ENCODE measurements at regions not wholly inside any gene's neighbourhood (a gene's known extent, or its start where the extent isn't known, plus 50 kb on each side); places are given as distances from the start of the nearest gene placed in this dataset.

GRCh38 chr18:46397174-46397573 is 259.8 kb downstream of the LOXHD1 start:
- no peak overlapping the region for H3K4me3 ChIP-seq (replicated peaks; ENCODE audit: low read depth, low read length)
- no peak for TF ChIP-seq CTCF (IDR thresholded peaks at IDR 0.05; ENCODE audit: low read depth, low read length, missing control alignments)
- DNase-seq (ENCODE audit: extremely low read depth, low read depth), result no peak

GRCh38 chr18:46398005-46398404 is 259.0 kb downstream of the LOXHD1 start:
- H3K4me3 ChIP-seq (replicated peaks; ENCODE audit: low read depth, low read length), result no peak overlapping the region
- no peak for TF ChIP-seq CTCF (IDR thresholded peaks at IDR 0.05; ENCODE audit: low read depth, low read length, missing control alignments)
- DNase-seq (ENCODE audit: extremely low read depth, low read depth), result no peak

DNA sequence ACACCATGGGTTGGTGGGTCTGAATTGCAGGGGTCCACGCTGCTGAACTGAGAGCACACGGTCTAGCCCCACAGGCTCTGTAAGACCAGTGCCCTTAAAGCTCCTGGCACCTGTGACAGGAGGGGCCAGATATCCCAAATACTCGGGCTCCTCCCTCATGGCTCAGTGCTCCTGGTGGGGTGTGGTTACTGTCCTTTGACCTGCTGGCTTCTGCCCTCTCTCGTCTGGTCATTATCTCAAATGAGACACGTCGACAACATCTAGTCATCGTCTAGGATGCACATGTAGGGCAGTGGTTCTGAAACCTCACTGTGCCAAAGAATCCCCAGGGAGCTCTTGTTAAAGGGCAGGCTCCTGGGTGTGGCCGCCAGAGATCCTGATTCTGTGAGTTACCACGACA is 258.4 kb downstream of the LOXHD1 start:
- DNase-seq (ENCODE audit: extremely low read depth, low read depth), result no peak
- no peak overlapping the region for H3K4me3 ChIP-seq (replicated peaks; ENCODE audit: low read depth, low read length)
- no peak for TF ChIP-seq CTCF (IDR thresholded peaks at IDR 0.05; ENCODE audit: low read depth, low read length, missing control alignments)

- no peak for TF ChIP-seq CTCF (IDR thresholded peaks at IDR 0.05; ENCODE audit: low read depth, low read length, missing control alignments)
- DNase-seq (ENCODE audit: extremely low read depth, low read depth), result no peak
- H3K4me3 ChIP-seq (replicated peaks; ENCODE audit: low read depth, low read length), result no peak overlapping the region
Observed at GRCh38 chr18:46399303-46399702, 257.7 kb downstream of the LOXHD1 start.

GRCh38 chr18:46400449-46400848 is 256.6 kb downstream of the LOXHD1 start:
- H3K4me3 ChIP-seq (replicated peaks; ENCODE audit: low read depth, low read length), result no peak overlapping the region
- no peak for DNase-seq (ENCODE audit: extremely low read depth, low read depth)
- TF ChIP-seq CTCF (IDR thresholded peaks at IDR 0.05; ENCODE audit: low read depth, low read length, missing control alignments), result no peak

- no peak for TF ChIP-seq CTCF (IDR thresholded peaks at IDR 0.05; ENCODE audit: low read depth, low read length, missing control alignments)
- no peak overlapping the region for H3K4me3 ChIP-seq (replicated peaks; ENCODE audit: low read depth, low read length)
- DNase-seq (ENCODE audit: extremely low read depth, low read depth), result no peak
Observed at GRCh38 chr18:46401486-46402070, 255.4 kb downstream of the LOXHD1 start.

GRCh38 chr18:46402396-46402795 is 254.6 kb downstream of the LOXHD1 start:
- DNase-seq (ENCODE audit: extremely low read depth, low read depth), result no peak
- H3K4me3 ChIP-seq (replicated peaks; ENCODE audit: low read depth, low read length), result no peak overlapping the region
- TF ChIP-seq CTCF (IDR thresholded peaks at IDR 0.05; ENCODE audit: low read depth, low read length, missing control alignments), result no peak
